IMR-90 (cell line): ENCODE measurements at regions not wholly inside any gene's neighbourhood (a gene's known extent, or its start where the extent isn't known, plus 50 kb on each side); places are given as distances from the start of the nearest gene placed in this dataset.

Experiments used
- ATAC-seq: fragments of 200-7000 bp; cut with Tn5 transposase; 2 replicates; pipeline ENCODE4 v1.9.1; 2020; ENCODE audit warnings: low read depth, mild to moderate bottlenecking, moderate library complexity
- BruUV-seq: library from RNA; stranded (reverse); fragments of 400-500 nt; replicated peaks from 2 replicates; lab custom pipeline; 2021; lab: Mats Ljungman, UMichigan
- CTCF ChIA-PET: fragments of 300-600 bp; formaldehyde crosslinking; extraction: SDS; loops from one replicate; lab custom pipeline; 2021; ENCODE audit warnings: antibody characterized with exemption; lab: Yijun Ruan, JAX
- POLR2A ChIA-PET: fragments of 300-600 bp; sonication (Branson Sonifier 250); formaldehyde crosslinking; loops from one replicate; lab custom pipeline; 2022; ENCODE audit warnings: antibody characterized with exemption; ENCODE audit not compliant: unreplicated experiment; lab: Charles Lee
- DNase-seq: peaks from one replicate; pipeline ENCODE4 v3.0.0; 2013
- H2AFZ ChIP-seq: replicated peaks from 2 replicates; pipeline ENCODE3; 2013; ENCODE audit warnings: low read length, mild to moderate bottlenecking; ENCODE audit not compliant: poor library complexity
- H2AK5ac ChIP-seq: 2 replicates; pipeline ENCODE4 v1.6.1; 2013; ENCODE audit warnings: low read depth, low read length, inconsistent platforms
- H2AK9ac ChIP-seq: replicated peaks from 2 replicates; pipeline ENCODE3; 2013; ENCODE audit warnings: mild to moderate bottlenecking, low read depth, low read length, moderate library complexity; ENCODE audit not compliant: poor library complexity
- H2BK120ac ChIP-seq: 2 replicates; pipeline ENCODE4 v1.6.1; 2013; ENCODE audit warnings: low read depth, low read length, inconsistent platforms
- H2BK15ac ChIP-seq: 3 replicates; pipeline ENCODE4 v1.6.1; 2013; ENCODE audit warnings: low read depth, low read length, inconsistent platforms
- H2BK20ac ChIP-seq: 2 replicates; pipeline ENCODE4 v1.6.1; 2013; ENCODE audit warnings: low read depth, mild to moderate bottlenecking, inconsistent platforms, low read length, moderate library complexity
- H2BK5ac ChIP-seq: 2 replicates; pipeline ENCODE4 v1.6.1; 2013; ENCODE audit warnings: mild to moderate bottlenecking, low read depth, low read length, inconsistent platforms; ENCODE audit not compliant: poor library complexity, severe bottlenecking
- H3K14ac ChIP-seq: replicated peaks from 2 replicates; pipeline ENCODE4 v1.6.1; 2013; ENCODE audit warnings: low read depth, low read length, inconsistent platforms
- H3K18ac ChIP-seq: 2 replicates; pipeline ENCODE4 v1.6.1; 2013; ENCODE audit warnings: low read depth, low read length, control low read depth
- H3K23ac ChIP-seq: 2 replicates; pipeline ENCODE4 v1.6.1; 2013; ENCODE audit warnings: low read depth, low read length, inconsistent platforms
- H3K27ac ChIP-seq: 2 replicates; pipeline ENCODE4 v1.5.1; 2013; ENCODE audit warnings: mild to moderate bottlenecking, control low read depth, low read length; ENCODE audit not compliant: insufficient read depth
- H3K27me3 ChIP-seq: 2 replicates; pipeline ENCODE4 v1.6.1; 2013; ENCODE audit warnings: low read length; ENCODE audit not compliant: control insufficient read depth, insufficient read depth
- H3K36me3 ChIP-seq: 2 replicates; pipeline ENCODE4 v1.6.1; 2013; ENCODE audit warnings: low read length, mixed read lengths; ENCODE audit not compliant: control insufficient read depth, insufficient read depth
- H3K4ac ChIP-seq: 2 replicates; pipeline ENCODE4 v1.6.1; 2013; ENCODE audit warnings: low read depth, low read length, inconsistent platforms
- H3K4me1 ChIP-seq: 2 replicates; pipeline ENCODE4 v1.6.1; 2013; ENCODE audit warnings: low read length, mixed read lengths; ENCODE audit not compliant: control insufficient read depth, insufficient read depth
- H3K4me2 ChIP-seq: 2 replicates; pipeline ENCODE4 v1.6.1; 2013; ENCODE audit warnings: low read depth, mild to moderate bottlenecking, control low read depth, low read length, moderate library complexity
- H3K4me3 ChIP-seq: 2 replicates; pipeline ENCODE4 v1.5.1; 2013; ENCODE audit warnings: low read depth, mild to moderate bottlenecking, control low read depth, low read length, moderate library complexity; ENCODE audit not compliant: insufficient read depth
- H3K56ac ChIP-seq: 2 replicates; pipeline ENCODE4 v1.6.1; 2013; ENCODE audit warnings: low read length, inconsistent platforms; ENCODE audit not compliant: insufficient read depth; ENCODE audit errors: extremely low read depth
- H3K79me1 ChIP-seq, 2 experiments: 2 replicates each; pipeline ENCODE4 v1.6.1; 2013; ENCODE audit warnings: low read length in 2 of 2, inconsistent platforms in 1 of 2, low read depth in 1 of 2
- H3K9ac ChIP-seq: 2 replicates; pipeline ENCODE4 v1.6.1; 2013; ENCODE audit warnings: low read depth, low read length, control low read depth
- H3K9me1 ChIP-seq: 2 replicates; pipeline ENCODE4 v1.6.1; 2013; ENCODE audit warnings: low read length, inconsistent platforms; ENCODE audit not compliant: insufficient read depth
- H3K9me3 ChIP-seq: 2 replicates; pipeline ENCODE4 v1.6.1; 2013; ENCODE audit warnings: low read length; ENCODE audit not compliant: control insufficient read depth, insufficient read depth
- H4K20me1 ChIP-seq: 2 replicates; pipeline ENCODE4 v1.6.1; 2013; ENCODE audit warnings: low read length, inconsistent platforms; ENCODE audit not compliant: insufficient read depth
- H4K5ac ChIP-seq: 2 replicates; pipeline ENCODE4 v1.6.1; 2013; ENCODE audit warnings: mild to moderate bottlenecking, low read depth, low read length, control low read depth
- H4K8ac ChIP-seq, 2 experiments: 2 replicates each; pipeline ENCODE4 v1.6.1; 2013; ENCODE audit warnings: low read depth in 2 of 2, low read length in 2 of 2, control low read depth in 1 of 2, inconsistent platforms in 1 of 2
- H4K91ac ChIP-seq: 2 replicates; pipeline ENCODE4 v1.6.1; 2013; ENCODE audit warnings: low read depth, low read length, inconsistent platforms; ENCODE audit not compliant: insufficient read depth
- CEBPB ChIP-seq: IDR thresholded peaks from 2 replicates; pipeline ENCODE4 v1.6.1; 2012; ENCODE audit warnings: low read depth, low read length, improper control_type of control experiment
- MAFK ChIP-seq: IDR thresholded peaks from 2 replicates; pipeline ENCODE4 v1.6.1; 2012; ENCODE audit warnings: low read depth, low read length, improper control_type of control experiment
- MXI1 ChIP-seq: IDR thresholded peaks from 2 replicates; pipeline ENCODE4 v1.6.1; 2012; ENCODE audit warnings: low read depth, mild to moderate bottlenecking, low read length, moderate library complexity, borderline replicate concordance
- NFE2L2 ChIP-seq: fragments of 150-350 bp; IDR thresholded peaks from 2 replicates; pipeline ENCODE4 v1.6.1; 2016; ENCODE audit warnings: low read depth, mild to moderate bottlenecking, low read length
- POLR2A ChIP-seq: IDR thresholded peaks from 2 replicates; pipeline ENCODE4 v1.6.1; 2012; ENCODE audit warnings: mild to moderate bottlenecking, low read depth, low read length
- RCOR1 ChIP-seq: IDR thresholded peaks from 2 replicates; pipeline ENCODE4 v1.6.1; 2012; ENCODE audit warnings: mild to moderate bottlenecking, low read length, improper control_type of control experiment; ENCODE audit not compliant: insufficient replicate concordance
- RFX5 ChIP-seq: IDR thresholded peaks from 2 replicates; pipeline ENCODE4 v1.8.0; 2012; ENCODE audit warnings: low read depth, mild to moderate bottlenecking, low read length, moderate library complexity
- USF2 ChIP-seq: fragments of 150-350 bp; IDR thresholded peaks from 2 replicates; pipeline ENCODE4 v1.6.1; 2017; ENCODE audit warnings: mild to moderate bottlenecking, antibody characterized with exemption, low read length, low read depth
- WGBS, 2 experiments: methylation state at CpG; one replicate each; pipeline versions ENCODE4 v1.1.5 to v1.1.7; 2013; ENCODE audit warnings: missing lambda C conversion rate in 2 of 2; ENCODE audit not compliant: insufficient read length in 1 of 2; ENCODE audit errors: extremely low coverage in 2 of 2; 5-methylcytosine and 5-hydroxymethylcytosine counted together
- dilution Hi-C: fragments of 300-500 bp; cut with HindIII; formaldehyde crosslinking; loops from one replicate; pipeline ENCODE4 v1.14.3; 2018; ENCODE audit warnings: low sequenced_read_pairs; ENCODE audit not compliant: unreplicated experiment
- in situ Hi-C: fragments of 300-500 bp; cut with MboI; formaldehyde crosslinking; loops from 3 replicates; pipeline ENCODE4 v1.14.3; 2019; ENCODE audit warnings: low sequenced_read_pairs, inconsistent platforms, mixed read lengths
- intact Hi-C: fragments of 100-400 bp; cut with micrococcal nuclease; formaldehyde crosslinking; loops from 2 replicates; pipeline ENCODE4 v1.10.0; 2022
- TF ChIP-seq, protein P1 (sequence below): conservative IDR thresholded peaks from 2 replicates; pipeline ENCODE4 v1.5.1; 2012; ENCODE audit warnings: mild to moderate bottlenecking, low read depth, low read length, improper control_type of control experiment

DNA sequence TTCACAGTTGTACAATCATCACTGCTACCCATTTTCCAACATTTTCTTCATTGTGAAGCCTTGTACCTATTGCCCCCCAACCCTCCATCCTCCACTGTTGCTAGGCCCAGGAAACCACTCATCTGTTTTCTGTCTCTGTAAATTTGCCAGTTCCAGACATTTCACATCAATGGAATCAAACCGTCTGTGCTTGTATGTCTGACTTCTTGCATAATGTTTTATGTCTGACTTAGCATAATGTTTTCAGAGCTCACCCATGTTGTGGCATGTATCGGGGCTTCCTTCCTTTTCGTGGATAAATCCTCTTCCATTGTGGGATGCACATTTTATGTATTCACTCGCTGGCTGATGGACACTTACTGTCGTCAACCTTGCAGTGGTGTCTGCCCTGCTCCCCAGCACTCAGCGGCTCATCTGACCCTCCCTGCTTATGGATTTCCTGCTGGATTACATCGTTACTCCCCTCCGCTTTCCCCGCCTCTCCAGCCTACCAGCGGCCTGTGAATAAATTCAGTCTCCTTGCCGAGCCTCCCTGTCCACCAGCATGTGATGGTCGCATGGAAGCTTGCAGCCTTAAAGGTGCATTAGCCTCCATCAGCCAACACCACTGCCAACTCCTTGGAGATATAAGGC, 727.6 kb upstream of the TMEM132C start:
- no peak overlapping the region for H2BK20ac ChIP-seq
- H3K4me1 ChIP-seq: no peaks in the 10 kb centered on the region
- no peaks in the 10 kb centered on the region for H3K27me3 ChIP-seq
- H2BK5ac ChIP-seq: no peak overlapping the region
- no peak overlapping the region for H3K4me3 ChIP-seq
- BruUV-seq: no TSS peak
- no peak overlapping the region for H2AK5ac ChIP-seq
- POLR2A ChIA-PET: no interaction called here
- H3K9ac ChIP-seq: no peak overlapping the region
- dilution Hi-C loops (no loop called here), intact Hi-C loops (no loop called here), in situ Hi-C loops (no loop called here)
- no peaks in the 10 kb centered on the region for H3K9me1 ChIP-seq
- H3K18ac ChIP-seq: no peak overlapping the region
- no peak overlapping the region for H4K5ac ChIP-seq
- H3K14ac ChIP-seq: no peak overlapping the region
- no peak overlapping the region for H4K91ac ChIP-seq
- no peaks in the 10 kb centered on the region for H4K20me1 ChIP-seq
- no peak overlapping the region for H4K8ac ChIP-seq
- no peak overlapping the region for H2BK120ac ChIP-seq
- no peak overlapping the region for H3K56ac ChIP-seq
- H3K36me3 ChIP-seq: no peaks in the 10 kb centered on the region
- peaks cover 3% of the 10 kb centered on the region; the same call in 1 of the 2 replicates for H3K9me3 ChIP-seq
- H3K4me2 ChIP-seq: no peak overlapping the region
- CTCF ChIA-PET: interaction anchor here (0.6 to 0.9 kb wide), 2 partner anchors 9 to 32 kb away, joined by 3 to 4 read pairs; no protein-coding TSS in a partner anchor
- no peak overlapping the region for H2AK9ac ChIP-seq
- no peak overlapping the region for H3K4ac ChIP-seq
- WGBS, 2 experiments: 55% methylated on average over 4 of the region's 12 CpGs; no CpG with 5 or more reads in 1 of the 2 experiments
- H2AFZ ChIP-seq: no peak overlapping the region
- no peaks in the 10 kb centered on the region for H3K79me1 ChIP-seq
- ATAC-seq (no peak), DNase-seq (no peak)
- H3K23ac ChIP-seq: no peak overlapping the region
- no peak for TF ChIP-seq MXI1
- no peak for TF ChIP-seq RFX5
- no peak for TF ChIP-seq RCOR1
- TF ChIP-seq, protein P1, sequence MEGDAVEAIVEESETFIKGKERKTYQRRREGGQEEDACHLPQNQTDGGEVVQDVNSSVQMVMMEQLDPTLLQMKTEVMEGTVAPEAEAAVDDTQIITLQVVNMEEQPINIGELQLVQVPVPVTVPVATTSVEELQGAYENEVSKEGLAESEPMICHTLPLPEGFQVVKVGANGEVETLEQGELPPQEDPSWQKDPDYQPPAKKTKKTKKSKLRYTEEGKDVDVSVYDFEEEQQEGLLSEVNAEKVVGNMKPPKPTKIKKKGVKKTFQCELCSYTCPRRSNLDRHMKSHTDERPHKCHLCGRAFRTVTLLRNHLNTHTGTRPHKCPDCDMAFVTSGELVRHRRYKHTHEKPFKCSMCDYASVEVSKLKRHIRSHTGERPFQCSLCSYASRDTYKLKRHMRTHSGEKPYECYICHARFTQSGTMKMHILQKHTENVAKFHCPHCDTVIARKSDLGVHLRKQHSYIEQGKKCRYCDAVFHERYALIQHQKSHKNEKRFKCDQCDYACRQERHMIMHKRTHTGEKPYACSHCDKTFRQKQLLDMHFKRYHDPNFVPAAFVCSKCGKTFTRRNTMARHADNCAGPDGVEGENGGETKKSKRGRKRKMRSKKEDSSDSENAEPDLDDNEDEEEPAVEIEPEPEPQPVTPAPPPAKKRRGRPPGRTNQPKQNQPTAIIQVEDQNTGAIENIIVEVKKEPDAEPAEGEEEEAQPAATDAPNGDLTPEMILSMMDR: no peak
- TF ChIP-seq USF2: no peak
- no peak for TF ChIP-seq MAFK
- TF ChIP-seq NFE2L2: no peak
- no peak for TF ChIP-seq CEBPB
- no peak for TF ChIP-seq POLR2A
- H3K27ac ChIP-seq: no peak overlapping the region
- no peak overlapping the region for H2BK15ac ChIP-seq
